H9 (cell line): ENCODE measurements at regions not wholly inside any gene's neighbourhood (a gene's known extent, or its start where the extent isn't known, plus 50 kb on each side); places are given as distances from the start of the nearest gene placed in this dataset.

Experiments used
- DNase-seq: peaks from one replicate; pipeline ENCODE4 v3.0.0-alpha.2; 2017
- H2AFZ ChIP-seq: one replicate; pipeline ENCODE4 v1.6.1; 2013; ENCODE audit warnings: mild to moderate bottlenecking, low read length, control low read depth, moderate library complexity
- H2AK5ac ChIP-seq: 2 replicates; pipeline ENCODE4 v1.6.1; 2013; ENCODE audit warnings: low read length, control low read depth, mixed read lengths; ENCODE audit not compliant: insufficient read length
- H2BK120ac ChIP-seq: one replicate; pipeline ENCODE4 v1.6.1; 2013; ENCODE audit warnings: low read depth, mild to moderate bottlenecking, low read length, control low read depth, inconsistent platforms; ENCODE audit not compliant: poor library complexity, severe bottlenecking
- H2BK12ac ChIP-seq: 2 replicates; pipeline ENCODE4 v1.6.1; 2013; ENCODE audit warnings: low read length, control low read depth, mixed read lengths, low read depth; ENCODE audit not compliant: insufficient read length
- H2BK15ac ChIP-seq: 2 replicates; pipeline ENCODE4 v1.6.1; 2013; ENCODE audit warnings: low read depth, low read length, control low read depth
- H2BK20ac ChIP-seq: one replicate; pipeline ENCODE4 v1.6.1; 2013; ENCODE audit warnings: low read depth, mild to moderate bottlenecking, low read length, control low read depth, inconsistent platforms; ENCODE audit not compliant: poor library complexity, severe bottlenecking
- H2BK5ac ChIP-seq: 2 replicates; pipeline ENCODE4 v1.6.1; 2013; ENCODE audit warnings: low read length, control low read depth, mixed read lengths; ENCODE audit not compliant: insufficient read length
- H3K14ac ChIP-seq: 2 replicates; pipeline ENCODE4 v1.6.1; 2013; ENCODE audit warnings: low read length, control low read depth; ENCODE audit not compliant: insufficient read depth
- H3K18ac ChIP-seq: 2 replicates; pipeline ENCODE4 v1.6.1; 2013; ENCODE audit warnings: low read depth, mild to moderate bottlenecking, mixed read lengths, low read length, control low read depth; ENCODE audit not compliant: insufficient read length
- H3K23ac ChIP-seq: 2 replicates; pipeline ENCODE4 v1.6.1; 2013; ENCODE audit warnings: low read length, control low read depth, mixed read lengths, low read depth; ENCODE audit not compliant: insufficient read length
- H3K23me2 ChIP-seq: 2 replicates; pipeline ENCODE4 v1.6.1; 2013; ENCODE audit warnings: low read depth, mild to moderate bottlenecking, mixed read lengths, low read length, control low read depth; ENCODE audit not compliant: insufficient read length, poor library complexity, severe bottlenecking
- H3K27ac ChIP-seq: 2 replicates; pipeline ENCODE4 v1.5.1; 2013; ENCODE audit warnings: low read length, control low read depth, mixed read lengths, low read depth; ENCODE audit not compliant: insufficient read length
- H3K27me3 ChIP-seq: 2 replicates; pipeline ENCODE4 v1.6.1; 2013; ENCODE audit warnings: low read length, control low read depth, inconsistent platforms; ENCODE audit not compliant: insufficient read depth
- H3K4ac ChIP-seq: 2 replicates; pipeline ENCODE4 v1.6.1; 2013; ENCODE audit warnings: low read depth, mild to moderate bottlenecking, control low read depth, inconsistent platforms, low read length, moderate library complexity
- H3K4me1 ChIP-seq: 2 replicates; pipeline ENCODE4 v1.6.1; 2013; ENCODE audit warnings: low read length, control low read depth, inconsistent platforms; ENCODE audit not compliant: insufficient read depth
- H3K4me2 ChIP-seq: 2 replicates; pipeline ENCODE4 v1.6.1; 2013; ENCODE audit warnings: low read length, control low read depth, mixed read lengths; ENCODE audit not compliant: insufficient read length, insufficient read depth
- H3K56ac ChIP-seq: 2 replicates; pipeline ENCODE4 v1.6.1; 2013; ENCODE audit warnings: low read depth, mild to moderate bottlenecking, mixed read lengths, low read length, control low read depth; ENCODE audit not compliant: insufficient read length
- H3K79me1 ChIP-seq: 2 replicates; pipeline ENCODE4 v1.6.1; 2013; ENCODE audit warnings: low read depth, mild to moderate bottlenecking, moderate library complexity, low read length, control low read depth, inconsistent platforms; ENCODE audit not compliant: insufficient read depth, poor library complexity, severe bottlenecking
- H3K79me2 ChIP-seq: 2 replicates; pipeline ENCODE4 v1.6.1; 2013; ENCODE audit warnings: low read length, control low read depth, inconsistent platforms; ENCODE audit not compliant: insufficient read depth
- H3K9ac ChIP-seq: 2 replicates; pipeline ENCODE4 v1.6.1; 2013; ENCODE audit warnings: low read length, control low read depth, mixed read lengths; ENCODE audit not compliant: insufficient read length; ENCODE audit errors: extremely low read depth
- H3K9me3 ChIP-seq: one replicate; pipeline ENCODE4 v1.6.1; 2013; ENCODE audit warnings: low read depth, low read length, inconsistent platforms; ENCODE audit not compliant: control insufficient read depth
- H3T11ph ChIP-seq: one replicate; pipeline ENCODE4 v1.6.1; 2013; ENCODE audit warnings: mild to moderate bottlenecking, low read length, control low read depth, inconsistent platforms
- H4K20me1 ChIP-seq: one replicate; pipeline ENCODE4 v1.6.1; 2013; ENCODE audit not compliant: control insufficient read depth, insufficient read length, insufficient read depth
- H4K5ac ChIP-seq: 2 replicates; pipeline ENCODE4 v1.6.1; 2013; ENCODE audit warnings: low read depth, mild to moderate bottlenecking, mixed read lengths, low read length, control low read depth; ENCODE audit not compliant: insufficient read length
- H4K8ac ChIP-seq: replicated peaks from 2 replicates; pipeline ENCODE4 v1.6.1; 2013; ENCODE audit warnings: low read length, control low read depth, mixed read lengths, low read depth; ENCODE audit not compliant: insufficient read length
- H4K91ac ChIP-seq: 2 replicates; pipeline ENCODE4 v1.6.1; 2013; ENCODE audit warnings: low read depth, mild to moderate bottlenecking, moderate library complexity, mixed read lengths, low read length, control low read depth; ENCODE audit not compliant: insufficient read length
- H3K27ac Mint-ChIP-seq, 3 experiments: 2 replicates in 2 of 3; 3 replicates in 1 of 3; pipeline ENCODE4 v1.8.0; 2020 to 2021; ENCODE audit warnings: mixed read lengths in 3 of 3, mild to moderate bottlenecking in 1 of 3, moderate library complexity in 1 of 3
- H3K27me3 Mint-ChIP-seq: 2 replicates; pipeline ENCODE4 v1.8.0; 2021; ENCODE audit warnings: low read depth, mild to moderate bottlenecking, moderate library complexity, mixed read lengths
- H3K36me3 Mint-ChIP-seq, 3 experiments: 2 replicates in 2 of 3; 3 replicates in 1 of 3; pipeline ENCODE4 v1.8.0; 2020 to 2021; ENCODE audit warnings: low read depth in 3 of 3, mixed read lengths in 3 of 3; ENCODE audit not compliant: insufficient read depth in 1 of 3
- H3K4me1 Mint-ChIP-seq, 2 experiments: 2 replicates each; pipeline ENCODE4 v1.8.0; 2020; ENCODE audit warnings: mixed read lengths in 2 of 2
- H3K4me3 Mint-ChIP-seq, 2 experiments: 2 replicates in 1 of 2; 3 replicates in 1 of 2; pipeline ENCODE4 v1.8.0; 2020 to 2021; ENCODE audit warnings: mild to moderate bottlenecking in 2 of 2, mixed read lengths in 2 of 2, moderate library complexity in 1 of 2
- H3K9me3 Mint-ChIP-seq, 2 experiments: 2 replicates in 1 of 2; 3 replicates in 1 of 2; pipeline ENCODE4 v1.8.0; 2020; ENCODE audit warnings: mild to moderate bottlenecking in 2 of 2, mixed read lengths in 2 of 2, moderate library complexity in 1 of 2
- CTCF ChIP-seq: fragments of 200-600 bp; sonication (generic); conservative IDR thresholded peaks from 3 replicates; pipeline ENCODE4 v1.8.0; 2021; ENCODE audit warnings: antibody characterized with exemption, mild to moderate bottlenecking
- WGBS: extraction: QIAGEN DNeasy Blood & Tissue Kit; methylation state at CpG from one replicate; pipeline ENCODE4 v1.1.7; 2013; ENCODE audit warnings: missing lambda C conversion rate, low lambda C conversion rate, mixed read lengths; ENCODE audit not compliant: insufficient read length; ENCODE audit errors: extremely low coverage; 5-methylcytosine and 5-hydroxymethylcytosine counted together

GRCh38 chr16:6407596-6407995, 925.0 kb upstream of the RBFOX1 start:
- H2AK5ac ChIP-seq: no peak overlapping the region
- no peak overlapping the region for H3K4ac ChIP-seq
- no peak overlapping the region for H3K9ac ChIP-seq
- H3K4me1 Mint-ChIP-seq: peaks cover 0 to 3% of the 10 kb centered on the region in 2 experiments; a peak in 1 of 4 replicates
- H3K14ac ChIP-seq: no peak overlapping the region
- no peak overlapping the region for H3K56ac ChIP-seq
- H2BK12ac ChIP-seq: no peak overlapping the region
- no peak overlapping the region for H3K23ac ChIP-seq
- no peak overlapping the region for H2BK120ac ChIP-seq
- no peak overlapping the region for H2BK5ac ChIP-seq
- no peak for DNase-seq
- H4K8ac ChIP-seq: no peak overlapping the region
- H3K18ac ChIP-seq: no peak overlapping the region
- no peak overlapping the region for H3K4me3 Mint-ChIP-seq
- H3T11ph ChIP-seq: no peak overlapping the region
- no CpG with 5 or more reads among the region's 3 CpGs for WGBS
- no peak overlapping the region for H2AFZ ChIP-seq
- no peaks in the 10 kb centered on the region for H4K20me1 ChIP-seq
- no peak overlapping the region for H4K5ac ChIP-seq
- TF ChIP-seq CTCF: no peak
- no peak overlapping the region for H3K27ac ChIP-seq
- H3K9me3 ChIP-seq: no peaks in the 10 kb centered on the region
- no peak overlapping the region for H3K27ac Mint-ChIP-seq
- no peaks in the 10 kb centered on the region for H3K36me3 Mint-ChIP-seq
- H3K4me2 ChIP-seq: no peak overlapping the region
- H4K91ac ChIP-seq: no peak overlapping the region
- no peak overlapping the region for H2BK20ac ChIP-seq
- no peaks in the 10 kb centered on the region for H3K9me3 Mint-ChIP-seq
- no peaks in the 10 kb centered on the region for H3K27me3 Mint-ChIP-seq
- no peaks in the 10 kb centered on the region for H3K27me3 ChIP-seq
- no peaks in the 10 kb centered on the region for H3K23me2 ChIP-seq
- H3K79me1 ChIP-seq: no peaks in the 10 kb centered on the region
- no peaks in the 10 kb centered on the region for H3K79me2 ChIP-seq
- no peaks in the 10 kb centered on the region for H3K4me1 ChIP-seq
- no peak overlapping the region for H2BK15ac ChIP-seq
